GM23248 (cell line): ENCODE measurements at regions not wholly inside any gene's neighbourhood (a gene's known extent, or its start where the extent isn't known, plus 50 kb on each side); places are given as distances from the start of the nearest gene placed in this dataset.

Source experiments
- DNase-seq: peaks from one replicate; pipeline ENCODE4 v3.0.0-alpha.2; 2015
- H2AFZ ChIP-seq: fragments of 200-600 bp; sonication (generic); 2 replicates; pipeline ENCODE4 v1.6.1; 2016; ENCODE audit warnings: antibody characterized with exemption
- H3F3A ChIP-seq: fragments of 200-600 bp; sonication (generic); 2 replicates; pipeline ENCODE4 v1.6.1; 2016; ENCODE audit warnings: mild to moderate bottlenecking, antibody characterized with exemption, mixed run types; ENCODE audit not compliant: insufficient read depth
- H3K27ac ChIP-seq: fragments of 200-600 bp; sonication (generic); 2 replicates; pipeline ENCODE4 v1.5.1; 2016; ENCODE audit warnings: mild to moderate bottlenecking
- H3K27me3 ChIP-seq: fragments of 200-600 bp; sonication (generic); replicated peaks from 2 replicates; pipeline ENCODE4 v1.6.1; 2016; ENCODE audit warnings: mild to moderate bottlenecking; ENCODE audit not compliant: insufficient read depth
- H3K36me3 ChIP-seq: fragments of 200-600 bp; sonication (generic); 2 replicates; pipeline ENCODE4 v1.6.1; 2016; ENCODE audit warnings: low read depth, mild to moderate bottlenecking
- H3K4me1 ChIP-seq: fragments of 200-600 bp; sonication (generic); 2 replicates; pipeline ENCODE4 v1.6.1; 2016; ENCODE audit warnings: mild to moderate bottlenecking; ENCODE audit not compliant: insufficient read depth
- H3K4me2 ChIP-seq: fragments of 200-600 bp; sonication (generic); one replicate; pipeline ENCODE4 v1.6.1; 2016; ENCODE audit warnings: mild to moderate bottlenecking; ENCODE audit not compliant: unreplicated experiment
- H3K4me3 ChIP-seq: fragments of 200-600 bp; sonication (generic); 2 replicates; pipeline ENCODE4 v1.5.1; 2016; ENCODE audit warnings: mild to moderate bottlenecking
- H3K79me2 ChIP-seq: fragments of 200-600 bp; sonication (generic); 2 replicates; pipeline ENCODE4 v1.6.1; 2016; ENCODE audit warnings: mild to moderate bottlenecking; ENCODE audit not compliant: insufficient read depth
- H3K9ac ChIP-seq: fragments of 200-600 bp; sonication (generic); 2 replicates; pipeline ENCODE4 v1.6.1; 2016; ENCODE audit warnings: mild to moderate bottlenecking
- H3K9me2 ChIP-seq: fragments of 200-600 bp; sonication (generic); 2 replicates; pipeline ENCODE4 v1.6.1; 2016; ENCODE audit warnings: mixed run types, mild to moderate bottlenecking, moderate library complexity; ENCODE audit not compliant: insufficient read depth
- H3K9me3 ChIP-seq: fragments of 200-600 bp; sonication (generic); one replicate; pipeline ENCODE4 v1.6.1; 2017; ENCODE audit warnings: low read depth
- H4K20me1 ChIP-seq: fragments of 200-600 bp; sonication (generic); 2 replicates; pipeline ENCODE4 v1.6.0; 2016; ENCODE audit not compliant: insufficient read depth
- EZH2 ChIP-seq: fragments of 200-600 bp; sonication (generic); IDR thresholded peaks from 2 replicates; pipeline ENCODE4 v1.6.1; 2018; ENCODE audit warnings: antibody characterized with exemption, mild to moderate bottlenecking; ENCODE audit not compliant: insufficient read depth, poor library complexity, severe bottlenecking
- EZH2phosphoT487 ChIP-seq: fragments of 200-600 bp; sonication (generic); IDR thresholded peaks from 2 replicates; pipeline ENCODE4 v1.6.1; 2018; ENCODE audit warnings: antibody characterized with exemption, moderate library complexity, mild to moderate bottlenecking, low read depth; ENCODE audit not compliant: insufficient read depth
- WGBS, 2 experiments: methylation state at CpG; one replicate each; pipeline ENCODE4 v1.1.6; 2015 to 2017; ENCODE audit warnings: low lambda C conversion rate in 2 of 2, low coverage in 1 of 2; ENCODE audit errors: missing lambda C conversion rate in 2 of 2; 5-methylcytosine and 5-hydroxymethylcytosine counted together
- in situ Hi-C: fragments of 300-500 bp; cut with MboI; formaldehyde crosslinking; loops from 2 replicates; pipeline ENCODE4 v1.15.0; 2020

GRCh38 chr6:19408331-19408730, 428.8 kb upstream of the ID4 start:
- H3K27ac ChIP-seq, result no peak overlapping the region
- H4K20me1 ChIP-seq, result no peaks in the 10 kb centered on the region
- H3K9me3 ChIP-seq, result no peaks in the 10 kb centered on the region
- no peak for TF ChIP-seq EZH2
- TF ChIP-seq EZH2phosphoT487, result no peak
- H3K9me2 ChIP-seq, result no peaks in the 10 kb centered on the region
- H3K4me1 ChIP-seq, result peaks cover 24% of the 10 kb centered on the region
- WGBS, 2 experiments, result 37% methylated on average over 3 of the region's 3 CpGs
- DNase-seq, result peak; percentile 27
- H3K27me3 ChIP-seq, result no peaks in the 10 kb centered on the region
- H3K4me2 ChIP-seq, result no peak overlapping the region
- no peak overlapping the region for H3K4me3 ChIP-seq
- H3K36me3 ChIP-seq, result no peaks in the 10 kb centered on the region
- in situ Hi-C loops, result no loop called here
- H2AFZ ChIP-seq, result no peak overlapping the region
- H3K79me2 ChIP-seq, result no peaks in the 10 kb centered on the region
- peaks cover 10% of the 10 kb centered on the region for H3F3A ChIP-seq
- no peak overlapping the region for H3K9ac ChIP-seq

- H3K9me3 ChIP-seq, result no peaks in the 10 kb centered on the region
- H3K9ac ChIP-seq, result no peak overlapping the region
- no peaks in the 10 kb centered on the region for H3K79me2 ChIP-seq
- H4K20me1 ChIP-seq, result no peaks in the 10 kb centered on the region
- TF ChIP-seq EZH2 (no peak), EZH2phosphoT487 (no peak)
- no peak overlapping the region for H3K27ac ChIP-seq
- H3K36me3 ChIP-seq, result no peaks in the 10 kb centered on the region
- H3K9me2 ChIP-seq, result no peaks in the 10 kb centered on the region
- H3K4me2 ChIP-seq, result peak overlapping the region; percentile 33
- DNase-seq, result peak; percentile 64
- peaks cover 12% of the 10 kb centered on the region for H3F3A ChIP-seq
- peaks cover 33% of the 10 kb centered on the region for H3K4me1 ChIP-seq
- no peak overlapping the region for H2AFZ ChIP-seq
- H3K27me3 ChIP-seq, result no peaks in the 10 kb centered on the region
- in situ Hi-C loops, result no loop called here
- H3K4me3 ChIP-seq, result no peak overlapping the region
These were observed 426.7 kb upstream of the ID4 start for GRCh38 chr6:19410481-19410880.

DNA sequence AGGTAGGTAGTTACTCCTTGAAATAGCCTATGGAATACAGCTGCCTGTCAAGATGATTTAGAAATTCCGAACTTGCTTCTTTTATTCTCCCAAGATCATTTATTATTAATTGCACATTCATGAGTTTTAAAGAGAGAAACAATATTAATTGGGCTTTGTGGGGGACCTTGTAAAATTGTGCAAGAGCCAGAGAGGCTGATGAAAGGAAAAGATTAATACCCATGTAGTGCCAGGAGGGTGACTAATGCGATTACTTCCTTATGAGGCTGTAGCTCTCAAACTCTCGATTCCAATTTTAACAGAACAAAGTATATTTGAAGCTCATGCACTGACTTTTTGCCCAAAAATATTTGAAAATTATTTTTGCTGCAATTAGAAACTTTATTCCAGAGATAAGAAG, 423.8 kb upstream of the ID4 start:
- TF ChIP-seq EZH2phosphoT487 (no peak), EZH2 (no peak)
- Histone ChIP-seq H3K4me1 (peaks cover 50% of the 10 kb centered on the region), H2AFZ (no peak overlapping the region), H3K27ac (no peak overlapping the region), H3K9ac (no peak overlapping the region), H3K4me3 (no peak overlapping the region), H3K9me3 (no peaks in the 10 kb centered on the region), H3K36me3 (no peaks in the 10 kb centered on the region), H3K27me3 (no peaks in the 10 kb centered on the region), H3K79me2 (no peaks in the 10 kb centered on the region), H3F3A (peaks cover 23% of the 10 kb centered on the region), H4K20me1 (no peaks in the 10 kb centered on the region), H3K4me2 (peak overlapping the region; percentile 10), H3K9me2 (no peaks in the 10 kb centered on the region)
- DNase-seq, result peak; percentile 80
- in situ Hi-C loops, result no loop called here
- WGBS, 2 experiments, result 1 to 8% methylated on average over 3 of the region's 3 CpGs

- in situ Hi-C loops, result no loop called here
- Histone ChIP-seq H3K36me3 (no peaks in the 10 kb centered on the region), H3K4me3 (no peak overlapping the region), H3K9me3 (no peaks in the 10 kb centered on the region), H3K79me2 (no peaks in the 10 kb centered on the region), H4K20me1 (no peaks in the 10 kb centered on the region), H3K27me3 (no peaks in the 10 kb centered on the region), H3K27ac (peak overlapping the region; percentile 68), H2AFZ (no peak overlapping the region), H3F3A (peaks cover 23% of the 10 kb centered on the region), H3K9me2 (no peaks in the 10 kb centered on the region), H3K4me1 (peaks cover 38% of the 10 kb centered on the region), H3K4me2 (peak overlapping the region; percentile 62), H3K9ac (no peak overlapping the region)
- 13 to 20% methylated on average over 4 of the region's 4 CpGs for WGBS, 2 experiments
- DNase-seq, result peak; percentile 84
- TF ChIP-seq EZH2, result no peak
- TF ChIP-seq EZH2phosphoT487, result no peak
These were observed 421.4 kb upstream of the ID4 start for GRCh38 chr6:19415605-19416326.

- no peaks in the 10 kb centered on the region for H3K9me2 ChIP-seq
- TF ChIP-seq EZH2phosphoT487 (no peak), EZH2 (no peak)
- peaks cover 23% of the 10 kb centered on the region for H3F3A ChIP-seq
- H3K4me1 ChIP-seq, result peaks cover 35% of the 10 kb centered on the region
- no peaks in the 10 kb centered on the region for H3K79me2 ChIP-seq
- no peak overlapping the region for H3K9ac ChIP-seq
- no peak overlapping the region for H3K4me2 ChIP-seq
- H4K20me1 ChIP-seq, result no peaks in the 10 kb centered on the region
- no peak overlapping the region for H2AFZ ChIP-seq
- no peak overlapping the region for H3K4me3 ChIP-seq
- no peak overlapping the region for H3K27ac ChIP-seq
- H3K9me3 ChIP-seq, result no peaks in the 10 kb centered on the region
- H3K27me3 ChIP-seq, result no peaks in the 10 kb centered on the region
- DNase-seq, result no peak
- no peaks in the 10 kb centered on the region for H3K36me3 ChIP-seq
- in situ Hi-C loops, result no loop called here
These were observed 420.4 kb upstream of the ID4 start for GRCh38 chr6:19416811-19417210.
